ENCODE measurements at regions not wholly inside any gene's neighbourhood (a gene's known extent, or its start where the extent isn't known, plus 50 kb on each side); places are given as distances from the start of the nearest gene placed in this dataset.
A peak's percentile ranks its signal among the peaks of the same experiment; 100 is the strongest.

- H4K20me1 ChIP-seq (ENCODE audit: insufficient read depth, low read depth, low read length): no peaks in the 10 kb centered on the region
- H3K27ac ChIP-seq (ENCODE audit: low read length): no peak overlapping the region
- H3K79me2 ChIP-seq (ENCODE audit: low read length): no peaks in the 10 kb centered on the region
- no peak overlapping the region for H3K9ac ChIP-seq (ENCODE audit: low read length)
- no peak overlapping the region for H2AFZ ChIP-seq (ENCODE audit: low read length)
- H3K4me2 ChIP-seq (ENCODE audit: low read depth, low read length, poor library complexity, severe bottlenecking): no peak overlapping the region
- no peak overlapping the region for H3K4me3 ChIP-seq (ENCODE audit: low read length)
- H3K9me3 ChIP-seq (ENCODE audit: low read length): no peaks in the 10 kb centered on the region
- no peaks in the 10 kb centered on the region for H3K4me1 ChIP-seq (ENCODE audit: low read length)
- H3K9me2 ChIP-seq (replicated peaks; ENCODE audit: insufficient read depth, low read length): no peaks in the 10 kb centered on the region
- DNase-seq: no peak
- H3K36me3 ChIP-seq (ENCODE audit: insufficient read depth, low read length): no peaks in the 10 kb centered on the region
- no peaks in the 10 kb centered on the region for H3K27me3 ChIP-seq (ENCODE audit: low read length)
These were observed 55.3 kb downstream of the CDKN2C start for GRCh38 chr1:51025374-51025773.

DNA sequence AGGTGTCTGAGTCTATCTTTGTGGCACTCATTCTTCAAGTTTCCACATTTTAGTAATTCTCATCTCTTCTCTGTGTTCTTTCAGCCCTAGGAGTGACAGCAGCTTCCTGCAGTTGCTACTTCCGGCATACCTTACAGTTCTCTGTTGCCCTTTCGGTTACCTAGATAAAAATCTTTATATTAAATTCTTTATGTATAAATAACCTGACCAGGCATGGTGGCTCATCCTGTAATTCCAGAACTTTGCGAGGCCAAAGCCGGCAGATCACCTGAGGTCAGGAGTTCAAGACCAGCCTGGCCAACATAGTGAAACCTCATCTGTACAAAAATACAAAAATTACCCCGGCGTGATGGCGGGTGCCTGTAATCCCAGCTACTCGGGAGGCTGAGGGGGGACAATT, 62.9 kb downstream of the CDKN2C start:
- H3K4me1 ChIP-seq (ENCODE audit: low read length): no peaks in the 10 kb centered on the region
- no peaks in the 10 kb centered on the region for H3K9me2 ChIP-seq (replicated peaks; ENCODE audit: insufficient read depth, low read length)
- no peaks in the 10 kb centered on the region for H3K27me3 ChIP-seq (ENCODE audit: low read length)
- H3K27ac ChIP-seq (ENCODE audit: low read length): no peak overlapping the region
- no peaks in the 10 kb centered on the region for H4K20me1 ChIP-seq (ENCODE audit: insufficient read depth, low read depth, low read length)
- H3K9ac ChIP-seq (ENCODE audit: low read length): no peak overlapping the region
- no peak for DNase-seq
- H3K79me2 ChIP-seq (ENCODE audit: low read length): no peaks in the 10 kb centered on the region
- no peak overlapping the region for H3K4me2 ChIP-seq (ENCODE audit: low read depth, low read length, poor library complexity, severe bottlenecking)
- H2AFZ ChIP-seq (ENCODE audit: low read length): no peak overlapping the region
- no peaks in the 10 kb centered on the region for H3K36me3 ChIP-seq (ENCODE audit: insufficient read depth, low read length)
- H3K9me3 ChIP-seq (ENCODE audit: low read length): no peaks in the 10 kb centered on the region
- no peak overlapping the region for H3K4me3 ChIP-seq (ENCODE audit: low read length)

DNA sequence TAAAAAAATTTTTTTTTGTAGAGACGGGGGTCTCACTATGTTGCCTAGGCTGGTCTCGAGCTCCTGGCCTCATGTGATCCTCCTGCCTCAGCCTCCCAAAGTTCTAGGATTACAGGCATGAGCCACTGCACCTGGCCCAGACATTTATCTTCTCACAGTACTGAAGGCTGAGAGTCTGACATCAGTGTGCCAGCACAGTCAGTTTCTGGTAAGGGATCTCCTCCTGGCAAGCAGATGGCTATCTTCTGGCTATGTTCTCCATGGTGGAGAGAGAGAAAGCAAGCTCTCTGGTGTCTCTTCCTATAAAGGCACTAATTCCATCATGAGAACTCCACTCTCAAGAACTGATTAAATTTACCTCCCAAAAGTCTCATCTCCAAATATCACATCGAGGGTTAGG, 57.8 kb upstream of the C1orf185 start:
- Histone ChIP-seq H3K9ac (ENCODE audit: low read length) (no peak overlapping the region), H3K9me3 (ENCODE audit: low read length) (no peaks in the 10 kb centered on the region), H4K20me1 (ENCODE audit: insufficient read depth, low read depth, low read length) (no peaks in the 10 kb centered on the region), H3K9me2 (replicated peaks; ENCODE audit: insufficient read depth, low read length) (no peaks in the 10 kb centered on the region), H3K4me1 (ENCODE audit: low read length) (peaks cover 4% of the 10 kb centered on the region; the same call in 1 of the 2 replicates), H3K4me3 (ENCODE audit: low read length) (no peak overlapping the region), H3K79me2 (ENCODE audit: low read length) (no peaks in the 10 kb centered on the region), H3K4me2 (ENCODE audit: low read depth, low read length, poor library complexity, severe bottlenecking) (no peak overlapping the region), H2AFZ (ENCODE audit: low read length) (no peak overlapping the region), H3K36me3 (ENCODE audit: insufficient read depth, low read length) (no peaks in the 10 kb centered on the region), H3K27me3 (ENCODE audit: low read length) (no peaks in the 10 kb centered on the region), H3K27ac (ENCODE audit: low read length) (no peak overlapping the region)
- DNase-seq: no peak

- DNase-seq: peak; percentile 49
These were observed 57.2 kb upstream of the C1orf185 start for GRCh38 chr1:51044834-51045233.

GRCh38 chr1:51048021-51048420, 54.0 kb upstream of the C1orf185 start:
- peaks cover 4% of the 10 kb centered on the region; the same call in 1 of the 2 replicates for H3K4me1 ChIP-seq (ENCODE audit: low read length)
- H4K20me1 ChIP-seq (ENCODE audit: insufficient read depth, low read depth, low read length): no peaks in the 10 kb centered on the region
- no peaks in the 10 kb centered on the region for H3K9me3 ChIP-seq (ENCODE audit: low read length)
- H3K4me3 ChIP-seq (ENCODE audit: low read length): no peak overlapping the region
- H3K79me2 ChIP-seq (ENCODE audit: low read length): no peaks in the 10 kb centered on the region
- H3K27me3 ChIP-seq (ENCODE audit: low read length): no peaks in the 10 kb centered on the region
- DNase-seq: no peak
- no peak overlapping the region for H3K9ac ChIP-seq (ENCODE audit: low read length)
- H3K9me2 ChIP-seq (replicated peaks; ENCODE audit: insufficient read depth, low read length): no peaks in the 10 kb centered on the region
- H2AFZ ChIP-seq (ENCODE audit: low read length): no peak overlapping the region
- no peaks in the 10 kb centered on the region for H3K36me3 ChIP-seq (ENCODE audit: insufficient read depth, low read length)
- H3K27ac ChIP-seq (ENCODE audit: low read length): no peak overlapping the region
- no peak overlapping the region for H3K4me2 ChIP-seq (ENCODE audit: low read depth, low read length, poor library complexity, severe bottlenecking)

More at GRCh38 chr1:51044834-51045233, 57.2 kb upstream of the C1orf185 start:
- Histone ChIP-seq H3K9me3 (ENCODE audit: low read length) (no peaks in the 10 kb centered on the region), H3K79me2 (ENCODE audit: low read length) (no peaks in the 10 kb centered on the region), H3K9ac (ENCODE audit: low read length) (no peak overlapping the region), H3K27me3 (ENCODE audit: low read length) (no peaks in the 10 kb centered on the region), H3K36me3 (ENCODE audit: insufficient read depth, low read length) (no peaks in the 10 kb centered on the region), H4K20me1 (ENCODE audit: insufficient read depth, low read depth, low read length) (no peaks in the 10 kb centered on the region), H3K9me2 (replicated peaks; ENCODE audit: insufficient read depth, low read length) (no peaks in the 10 kb centered on the region), H2AFZ (ENCODE audit: low read length) (no peak overlapping the region), H3K4me3 (ENCODE audit: low read length) (no peak overlapping the region), H3K4me1 (ENCODE audit: low read length) (peaks cover 4% of the 10 kb centered on the region; the same call in 1 of the 2 replicates), H3K4me2 (ENCODE audit: low read depth, low read length, poor library complexity, severe bottlenecking) (no peak overlapping the region), H3K27ac (ENCODE audit: low read length) (no peak overlapping the region)

GRCh38 chr1:51048670-51049069, 53.4 kb upstream of the C1orf185 start:
- H3K4me1 ChIP-seq (ENCODE audit: low read length): peaks cover 4% of the 10 kb centered on the region; the same call in 1 of the 2 replicates
- no peaks in the 10 kb centered on the region for H3K27me3 ChIP-seq (ENCODE audit: low read length)
- no peak overlapping the region for H3K27ac ChIP-seq (ENCODE audit: low read length)
- H3K4me2 ChIP-seq (ENCODE audit: low read depth, low read length, poor library complexity, severe bottlenecking): no peak overlapping the region
- no peak overlapping the region for H3K4me3 ChIP-seq (ENCODE audit: low read length)
- H3K9ac ChIP-seq (ENCODE audit: low read length): no peak overlapping the region
- H3K79me2 ChIP-seq (ENCODE audit: low read length): no peaks in the 10 kb centered on the region
- H3K9me2 ChIP-seq (replicated peaks; ENCODE audit: insufficient read depth, low read length): no peaks in the 10 kb centered on the region
- no peaks in the 10 kb centered on the region for H3K36me3 ChIP-seq (ENCODE audit: insufficient read depth, low read length)
- DNase-seq: no peak
- no peaks in the 10 kb centered on the region for H4K20me1 ChIP-seq (ENCODE audit: insufficient read depth, low read depth, low read length)
- no peaks in the 10 kb centered on the region for H3K9me3 ChIP-seq (ENCODE audit: low read length)
- H2AFZ ChIP-seq (ENCODE audit: low read length): no peak overlapping the region

All from Karpas-422 (cell line).